ENCODE measurements at regions not wholly inside any gene's neighbourhood (a gene's known extent, or its start where the extent isn't known, plus 50 kb on each side); places are given as distances from the start of the nearest gene placed in this dataset.

DNA sequence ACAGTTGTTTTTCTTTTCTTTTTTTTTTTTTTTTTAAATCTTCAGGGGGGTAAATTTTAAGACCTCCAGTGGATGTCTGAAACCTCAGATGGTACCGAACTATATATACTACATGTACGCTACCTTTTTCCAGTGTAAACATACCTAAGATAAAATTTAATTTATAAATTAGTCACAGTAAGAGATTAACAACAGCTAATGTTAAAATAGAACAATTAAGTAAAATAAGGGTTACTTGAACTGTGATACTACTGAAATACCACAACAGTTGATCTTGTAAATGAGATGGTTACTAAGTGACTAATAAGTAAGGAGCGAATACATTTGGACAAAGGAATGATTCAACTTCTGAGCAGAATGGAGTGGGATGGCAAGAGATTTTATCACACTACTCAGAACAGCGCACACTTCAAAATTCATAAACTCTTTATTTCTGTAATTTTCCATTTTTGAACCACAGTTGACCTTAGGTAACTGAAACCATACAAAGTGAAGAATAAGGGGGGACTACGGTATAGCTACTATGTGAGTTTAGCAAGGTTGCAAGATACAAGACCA, 80.5 kb upstream of the PCED1B start:
- TF ChIP-seq, protein P1, sequence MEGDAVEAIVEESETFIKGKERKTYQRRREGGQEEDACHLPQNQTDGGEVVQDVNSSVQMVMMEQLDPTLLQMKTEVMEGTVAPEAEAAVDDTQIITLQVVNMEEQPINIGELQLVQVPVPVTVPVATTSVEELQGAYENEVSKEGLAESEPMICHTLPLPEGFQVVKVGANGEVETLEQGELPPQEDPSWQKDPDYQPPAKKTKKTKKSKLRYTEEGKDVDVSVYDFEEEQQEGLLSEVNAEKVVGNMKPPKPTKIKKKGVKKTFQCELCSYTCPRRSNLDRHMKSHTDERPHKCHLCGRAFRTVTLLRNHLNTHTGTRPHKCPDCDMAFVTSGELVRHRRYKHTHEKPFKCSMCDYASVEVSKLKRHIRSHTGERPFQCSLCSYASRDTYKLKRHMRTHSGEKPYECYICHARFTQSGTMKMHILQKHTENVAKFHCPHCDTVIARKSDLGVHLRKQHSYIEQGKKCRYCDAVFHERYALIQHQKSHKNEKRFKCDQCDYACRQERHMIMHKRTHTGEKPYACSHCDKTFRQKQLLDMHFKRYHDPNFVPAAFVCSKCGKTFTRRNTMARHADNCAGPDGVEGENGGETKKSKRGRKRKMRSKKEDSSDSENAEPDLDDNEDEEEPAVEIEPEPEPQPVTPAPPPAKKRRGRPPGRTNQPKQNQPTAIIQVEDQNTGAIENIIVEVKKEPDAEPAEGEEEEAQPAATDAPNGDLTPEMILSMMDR (IDR thresholded peaks at IDR 0.05), result no peak
- no peak for TF ChIP-seq POLR2A (IDR thresholded peaks at IDR 0.05)

Data from Peyer's patch (tissue), 4 donors.